ENCODE measurements at regions not wholly inside any gene's neighbourhood (a gene's known extent, or its start where the extent isn't known, plus 50 kb on each side); places are given as distances from the start of the nearest gene placed in this dataset.

- Histone ChIP-seq H3K36me3 (ENCODE audit: insufficient read depth, low read length) (no peaks in the 10 kb centered on the region), H3K9ac (ENCODE audit: insufficient read length) (no peak overlapping the region), H3K9me3 (ENCODE audit: low read depth, low read length) (no peaks in the 10 kb centered on the region), H3K4me3 (no peak overlapping the region), H3K27ac (no peak overlapping the region)
- TF ChIP-seq EZH2 (IDR thresholded peaks at IDR 0.05) = no peak
- no peak for TF ChIP-seq POLR2AphosphoS5 (IDR thresholded peaks at IDR 0.05; ENCODE audit: borderline replicate concordance, low read depth, low read length)
- no peak for TF ChIP-seq FOXP2 (optimal IDR thresholded peaks at IDR 0.05; ENCODE audit: control extremely low read depth, extremely low read length, insufficient read depth)
- DNase-seq (ENCODE audit: low read depth, low spot score) = no peak
Observed at GRCh38 chr9:7936996-7937395, 137.4 kb upstream of the DMAC1 start.

- Histone ChIP-seq H3K27ac (no peak overlapping the region), H3K9me3 (ENCODE audit: low read depth, low read length) (no peaks in the 10 kb centered on the region), H3K9ac (ENCODE audit: insufficient read length) (no peak overlapping the region), H3K4me3 (no peak overlapping the region), H3K36me3 (ENCODE audit: insufficient read depth, low read length) (no peaks in the 10 kb centered on the region)
- DNase-seq (ENCODE audit: low read depth, low spot score) = no peak
- TF ChIP-seq FOXP2 (optimal IDR thresholded peaks at IDR 0.05; ENCODE audit: control extremely low read depth, extremely low read length, insufficient read depth) (no peak), POLR2AphosphoS5 (IDR thresholded peaks at IDR 0.05; ENCODE audit: borderline replicate concordance, low read depth, low read length) (no peak), EZH2 (IDR thresholded peaks at IDR 0.05) (no peak)
Observed at GRCh38 chr9:7936163-7936562, 136.6 kb upstream of the DMAC1 start.

GRCh38 chr9:7935681-7936080, 136.1 kb upstream of the DMAC1 start:
- H3K9me3 ChIP-seq (ENCODE audit: low read depth, low read length) = no peaks in the 10 kb centered on the region
- H3K9ac ChIP-seq (ENCODE audit: insufficient read length) = no peak overlapping the region
- peak; percentile 3 for DNase-seq (ENCODE audit: low read depth, low spot score)
- no peaks in the 10 kb centered on the region for H3K36me3 ChIP-seq (ENCODE audit: insufficient read depth, low read length)
- TF ChIP-seq FOXP2 (optimal IDR thresholded peaks at IDR 0.05; ENCODE audit: control extremely low read depth, extremely low read length, insufficient read depth) = no peak
- no peak for TF ChIP-seq POLR2AphosphoS5 (IDR thresholded peaks at IDR 0.05; ENCODE audit: borderline replicate concordance, low read depth, low read length)
- no peak for TF ChIP-seq EZH2 (IDR thresholded peaks at IDR 0.05)
- no peak overlapping the region for H3K4me3 ChIP-seq
- H3K27ac ChIP-seq = no peak overlapping the region

- no peak for DNase-seq (ENCODE audit: low read depth, low spot score)
- Histone ChIP-seq H3K9ac (ENCODE audit: insufficient read length) (no peak overlapping the region), H3K36me3 (ENCODE audit: insufficient read depth, low read length) (no peaks in the 10 kb centered on the region), H3K9me3 (ENCODE audit: low read depth, low read length) (no peaks in the 10 kb centered on the region), H3K27ac (no peak overlapping the region), H3K4me3 (no peak overlapping the region)
- TF ChIP-seq FOXP2 (optimal IDR thresholded peaks at IDR 0.05; ENCODE audit: control extremely low read depth, extremely low read length, insufficient read depth) (no peak), EZH2 (IDR thresholded peaks at IDR 0.05) (no peak), POLR2AphosphoS5 (IDR thresholded peaks at IDR 0.05; ENCODE audit: borderline replicate concordance, low read depth, low read length) (no peak)
Observed at GRCh38 chr9:7932767-7933166, 133.2 kb upstream of the DMAC1 start.

- Histone ChIP-seq H3K36me3 (ENCODE audit: insufficient read depth, low read length) (no peaks in the 10 kb centered on the region), H3K9ac (ENCODE audit: insufficient read length) (no peak overlapping the region), H3K27ac (no peak overlapping the region), H3K4me3 (no peak overlapping the region), H3K9me3 (ENCODE audit: low read depth, low read length) (no peaks in the 10 kb centered on the region)
- no peak for TF ChIP-seq EZH2 (IDR thresholded peaks at IDR 0.05)
- TF ChIP-seq FOXP2 (optimal IDR thresholded peaks at IDR 0.05; ENCODE audit: control extremely low read depth, extremely low read length, insufficient read depth) = no peak
- TF ChIP-seq POLR2AphosphoS5 (IDR thresholded peaks at IDR 0.05; ENCODE audit: borderline replicate concordance, low read depth, low read length) = no peak
- DNase-seq (ENCODE audit: low read depth, low spot score) = no peak
Observed at GRCh38 chr9:7930613-7931012, 131.0 kb upstream of the DMAC1 start.

DNA sequence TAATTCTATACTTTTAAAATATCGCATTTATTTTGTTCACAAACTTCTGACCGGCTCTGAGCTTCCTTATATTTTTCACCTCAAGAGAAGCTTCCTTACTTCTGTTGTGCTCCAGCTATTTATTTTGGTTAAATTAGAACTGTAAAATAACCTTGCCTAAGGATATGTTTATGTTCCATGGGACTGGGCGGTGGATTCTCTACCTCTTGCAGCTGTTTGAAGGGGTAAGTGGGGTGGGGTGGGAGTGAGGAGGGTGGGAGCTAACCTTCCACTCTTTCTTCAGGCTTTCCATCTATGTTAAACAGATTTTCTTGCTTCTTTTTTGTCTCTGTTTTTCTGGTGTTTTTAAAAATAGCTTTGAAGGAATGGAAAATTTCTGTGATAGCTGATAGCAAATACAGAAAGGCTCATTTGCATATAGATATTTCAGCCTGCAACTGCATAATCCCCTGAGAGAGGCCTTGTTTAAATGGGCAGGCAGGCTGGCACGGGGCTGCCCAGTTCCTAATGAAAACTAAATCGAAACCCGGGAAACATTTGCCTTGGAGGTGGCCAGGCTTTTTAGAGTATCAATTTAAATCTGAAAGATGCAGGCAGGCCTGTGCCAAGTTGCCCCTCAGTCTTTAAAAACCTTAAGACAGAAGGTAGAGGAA, 122.1 kb upstream of the DMAC1 start:
- DNase-seq (ENCODE audit: low read depth, low spot score) = no peak

DNA sequence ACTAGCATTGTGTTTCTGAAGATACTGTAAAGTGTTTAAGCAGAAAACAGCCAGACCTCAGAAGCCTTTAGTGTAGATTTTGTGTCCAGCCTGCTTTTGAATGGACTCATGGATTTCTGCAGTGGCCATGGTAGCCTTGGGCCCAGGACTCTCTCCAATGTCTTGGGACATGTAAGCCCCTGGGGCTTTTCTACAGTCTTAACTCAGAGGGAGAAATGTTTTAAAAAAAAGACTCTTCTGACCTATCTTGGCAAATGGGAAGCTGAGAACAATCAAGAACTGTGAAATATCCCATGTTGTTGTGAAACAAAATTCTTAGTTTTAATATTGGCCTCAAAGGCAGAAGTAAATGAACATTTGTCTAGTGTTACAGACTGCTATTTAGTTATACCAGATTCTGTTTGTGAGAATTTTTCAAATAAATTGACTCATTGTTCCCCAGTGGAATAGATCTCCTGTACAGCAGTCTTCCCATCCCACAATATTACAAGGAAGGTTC, 112.5 kb upstream of the DMAC1 start:
- Histone ChIP-seq H3K36me3 (ENCODE audit: insufficient read depth, low read length) (no peaks in the 10 kb centered on the region), H3K27ac (no peak overlapping the region), H3K9me3 (ENCODE audit: low read depth, low read length) (no peaks in the 10 kb centered on the region), H3K4me3 (no peak overlapping the region), H3K9ac (ENCODE audit: insufficient read length) (no peak overlapping the region)
- DNase-seq (ENCODE audit: low read depth, low spot score) = no peak
- TF ChIP-seq EZH2 (IDR thresholded peaks at IDR 0.05) = no peak

More for the DNA sequence above, 122.1 kb upstream of the DMAC1 start:
- TF ChIP-seq EZH2 (IDR thresholded peaks at IDR 0.05) = no peak
- no peak for TF ChIP-seq POLR2AphosphoS5 (IDR thresholded peaks at IDR 0.05; ENCODE audit: borderline replicate concordance, low read depth, low read length)
- no peak for TF ChIP-seq FOXP2 (optimal IDR thresholded peaks at IDR 0.05; ENCODE audit: control extremely low read depth, extremely low read length, insufficient read depth)
- no peak overlapping the region for H3K27ac ChIP-seq
- H3K36me3 ChIP-seq (ENCODE audit: insufficient read depth, low read length) = no peaks in the 10 kb centered on the region
- H3K9me3 ChIP-seq (ENCODE audit: low read depth, low read length) = no peaks in the 10 kb centered on the region
- H3K9ac ChIP-seq (ENCODE audit: insufficient read length) = no peak overlapping the region
- H3K4me3 ChIP-seq = no peak overlapping the region

GRCh38 chr9:7910426-7911020, 110.9 kb upstream of the DMAC1 start:
- no peak overlapping the region for H3K4me3 ChIP-seq
- no peak for DNase-seq (ENCODE audit: low read depth, low spot score)
- no peaks in the 10 kb centered on the region for H3K36me3 ChIP-seq (ENCODE audit: insufficient read depth, low read length)

More at GRCh38 chr9:7910426-7911020, 110.9 kb upstream of the DMAC1 start:
- no peak overlapping the region for H3K9ac ChIP-seq (ENCODE audit: insufficient read length)
- no peak overlapping the region for H3K27ac ChIP-seq
- TF ChIP-seq POLR2AphosphoS5 (IDR thresholded peaks at IDR 0.05; ENCODE audit: borderline replicate concordance, low read depth, low read length) (no peak), FOXP2 (optimal IDR thresholded peaks at IDR 0.05; ENCODE audit: control extremely low read depth, extremely low read length, insufficient read depth) (no peak), EZH2 (IDR thresholded peaks at IDR 0.05) (no peak)
- no peaks in the 10 kb centered on the region for H3K9me3 ChIP-seq (ENCODE audit: low read depth, low read length)
